KMS-11 (cell line): ENCODE measurements at regions not wholly inside any gene's neighbourhood (a gene's known extent, or its start where the extent isn't known, plus 50 kb on each side); places are given as distances from the start of the nearest gene placed in this dataset.

Source experiments
- H2AFZ ChIP-seq: fragments of 200-600 bp; sonication (generic); 2 replicates; pipeline ENCODE4 v1.6.1; 2016; ENCODE audit warnings: antibody characterized with exemption, mixed run types, low read depth
- H3K27ac ChIP-seq: fragments of 200-600 bp; sonication (generic); 2 replicates; pipeline ENCODE4 v1.6.1; 2016; ENCODE audit warnings: mild to moderate bottlenecking, mixed run types
- H3K27me3 ChIP-seq: fragments of 200-600 bp; sonication (generic); 2 replicates; pipeline ENCODE4 v1.6.1; 2017; ENCODE audit warnings: mild to moderate bottlenecking, low read depth, mixed run types, moderate library complexity; ENCODE audit not compliant: insufficient read depth
- H3K36me3 ChIP-seq: fragments of 200-600 bp; sonication (generic); 2 replicates; pipeline ENCODE4 v1.6.1; 2017; ENCODE audit warnings: mild to moderate bottlenecking, mixed run types; ENCODE audit not compliant: insufficient read depth
- H3K4me1 ChIP-seq: fragments of 200-600 bp; sonication (generic); 2 replicates; pipeline ENCODE4 v1.6.1; 2016; ENCODE audit warnings: mild to moderate bottlenecking, low read depth, mixed run types; ENCODE audit not compliant: poor library complexity, severe bottlenecking
- H3K4me2 ChIP-seq: fragments of 200-600 bp; sonication (generic); 2 replicates; pipeline ENCODE4 v1.7.0; 2016; ENCODE audit warnings: mild to moderate bottlenecking, mixed run types
- H3K4me3 ChIP-seq: fragments of 200-600 bp; sonication (generic); IDR thresholded peaks from 2 replicates; pipeline ENCODE4 v1.6.1; 2017; ENCODE audit warnings: low read depth, low read length, mixed read lengths; ENCODE audit not compliant: insufficient read depth
- H3K79me2 ChIP-seq: fragments of 200-600 bp; sonication (generic); 2 replicates; pipeline ENCODE4 v1.6.1; 2016; ENCODE audit warnings: low read depth, mixed run types; ENCODE audit not compliant: insufficient read depth
- H3K9ac ChIP-seq: fragments of 200-600 bp; sonication (generic); 2 replicates; pipeline ENCODE4 v1.6.1; 2016; ENCODE audit warnings: mild to moderate bottlenecking, mixed run types
- H4K20me1 ChIP-seq: fragments of 200-600 bp; sonication (generic); 2 replicates; pipeline ENCODE4 v1.6.1; 2016; ENCODE audit warnings: mild to moderate bottlenecking, mixed run types; ENCODE audit not compliant: insufficient read depth
- CTCF ChIP-seq: fragments of 200-600 bp; sonication (generic); conservative IDR thresholded peaks from 2 replicates; pipeline ENCODE4 v1.6.1; 2017; ENCODE audit warnings: low read depth, mild to moderate bottlenecking, antibody characterized with exemption, low read length, moderate library complexity, mixed read lengths

- H3K79me2 ChIP-seq: no peaks in the 10 kb centered on the region
- no peaks in the 10 kb centered on the region for H3K36me3 ChIP-seq
- H3K27me3 ChIP-seq: no peaks in the 10 kb centered on the region
- no peak overlapping the region for H3K4me3 ChIP-seq
- no peaks in the 10 kb centered on the region for H4K20me1 ChIP-seq
- no peaks in the 10 kb centered on the region for H3K4me1 ChIP-seq
- H3K9ac ChIP-seq: no peak overlapping the region
- TF ChIP-seq CTCF: no peak
- no peak overlapping the region for H3K27ac ChIP-seq
- H2AFZ ChIP-seq: no peak overlapping the region
- H3K4me2 ChIP-seq: no peak overlapping the region
Measured at GRCh38 chr6:106752641-106753040, 123.3 kb downstream of the QRSL1 start.

DNA sequence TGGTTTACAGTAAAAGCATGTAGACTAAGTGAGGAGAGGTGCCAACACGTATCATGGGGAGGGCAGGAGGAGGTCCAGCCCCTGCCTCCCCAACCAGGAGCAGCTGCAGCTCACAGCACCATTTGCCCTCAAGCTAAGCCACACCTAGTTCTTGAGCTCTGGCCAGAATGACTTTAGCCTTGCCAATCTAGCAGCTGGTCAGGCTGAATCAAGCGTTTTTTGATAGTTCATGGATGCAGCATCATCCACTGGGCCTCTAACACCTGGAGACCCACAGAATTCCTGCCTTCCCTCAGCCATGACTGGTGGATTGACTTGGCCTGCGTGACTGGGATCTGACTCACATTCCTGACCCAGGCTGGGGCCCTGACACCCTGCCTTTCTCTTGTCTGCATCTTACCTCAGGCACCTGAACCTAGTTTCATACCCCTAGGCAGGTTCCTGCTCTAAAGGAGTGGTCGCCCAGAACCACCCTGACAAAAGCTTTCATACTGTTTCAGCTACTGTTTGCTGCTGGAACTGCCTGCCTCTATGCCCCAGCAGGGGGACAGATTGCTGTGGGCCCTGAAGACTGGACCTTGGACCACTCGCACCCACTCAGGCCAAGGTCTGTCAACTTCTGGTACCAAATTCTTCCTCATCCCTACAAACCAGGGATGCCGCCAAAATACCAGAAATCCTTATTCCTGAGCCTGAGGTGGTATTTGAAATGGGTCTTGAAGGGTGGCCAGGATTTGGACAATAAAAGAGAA is 122.3 kb downstream of the QRSL1 start:
- H3K4me2 ChIP-seq: no peak overlapping the region
- no peak overlapping the region for H3K4me3 ChIP-seq
- H3K27ac ChIP-seq: no peak overlapping the region
- no peaks in the 10 kb centered on the region for H4K20me1 ChIP-seq
- H3K27me3 ChIP-seq: no peaks in the 10 kb centered on the region
- H3K79me2 ChIP-seq: no peaks in the 10 kb centered on the region
- H3K4me1 ChIP-seq: no peaks in the 10 kb centered on the region
- no peak for TF ChIP-seq CTCF
- H3K9ac ChIP-seq: no peak overlapping the region
- no peak overlapping the region for H2AFZ ChIP-seq
- no peaks in the 10 kb centered on the region for H3K36me3 ChIP-seq

GRCh38 chr6:106750946-106751345 is 121.6 kb downstream of the QRSL1 start:
- Histone ChIP-seq H3K27ac (no peak overlapping the region), H3K4me1 (no peaks in the 10 kb centered on the region), H3K79me2 (no peaks in the 10 kb centered on the region), H4K20me1 (no peaks in the 10 kb centered on the region), H3K27me3 (no peaks in the 10 kb centered on the region), H2AFZ (no peak overlapping the region), H3K36me3 (no peaks in the 10 kb centered on the region), H3K4me2 (no peak overlapping the region), H3K4me3 (no peak overlapping the region), H3K9ac (no peak overlapping the region)
- TF ChIP-seq CTCF: no peak

GRCh38 chr6:106750142-106750918 is 121.0 kb downstream of the QRSL1 start:
- Histone ChIP-seq H3K9ac (no peak overlapping the region), H3K4me2 (no peak overlapping the region), H4K20me1 (no peaks in the 10 kb centered on the region), H3K4me1 (no peaks in the 10 kb centered on the region), H3K27ac (no peak overlapping the region), H2AFZ (no peak overlapping the region), H3K79me2 (no peaks in the 10 kb centered on the region), H3K27me3 (no peaks in the 10 kb centered on the region), H3K36me3 (no peaks in the 10 kb centered on the region), H3K4me3 (no peak overlapping the region)
- no peak for TF ChIP-seq CTCF
